ENCODE measurements at regions not wholly inside any gene's neighbourhood (a gene's known extent, or its start where the extent isn't known, plus 50 kb on each side); places are given as distances from the start of the nearest gene placed in this dataset.

GRCh38 chr1:99565606-99566289 is 80.2 kb upstream of the PALMD start:
- no peak overlapping the region for H3K4me3 ChIP-seq (ENCODE audit: extremely low read depth in 1 of 4, insufficient read depth in 2 of 4, low read depth in 3 of 4, low read length in 4 of 4)
- H3K23me2 ChIP-seq (ENCODE audit: low read depth, low read length): no peaks in the 10 kb centered on the region
- H3K4me2 ChIP-seq (ENCODE audit: insufficient read depth in 1 of 2, low read depth in 2 of 2, low read length in 2 of 2): no peak overlapping the region
- no peaks in the 10 kb centered on the region for H3K4me1 ChIP-seq (replicated peaks in 1 of 4; ENCODE audit: control insufficient read depth in 3 of 4, insufficient read depth in 4 of 4, low read length in 3 of 4)
- no peak overlapping the region for H2BK12ac ChIP-seq (ENCODE audit: low read depth, low read length)
- FAIRE-seq (no peak), DNase-seq (ENCODE audit: low read depth in 1 of 2, low spot score in 2 of 2) (no peak)
- no peak overlapping the region for H4K5ac ChIP-seq (ENCODE audit: insufficient read length, low read depth, low read length)
- no peak overlapping the region for H2BK5ac ChIP-seq (ENCODE audit: low read depth, low read length)
- no peaks in the 10 kb centered on the region for H3K79me2 ChIP-seq (ENCODE audit: control insufficient read depth in 1 of 2, insufficient read depth in 2 of 2, low read length in 2 of 2)
- no peak overlapping the region for H2AFZ ChIP-seq (ENCODE audit: low read length)
- no peak overlapping the region for H3K14ac ChIP-seq (ENCODE audit: insufficient read length)
- peaks cover 0 to under 1% (median 0%) of the 10 kb centered on the region in 4 experiments; a peak in 1 of 7 replicates for H3K27me3 ChIP-seq (replicated peaks in 1 of 4; ENCODE audit: control insufficient read depth in 3 of 4, extremely low read depth in 1 of 4, insufficient read depth in 3 of 4, low read length in 3 of 4)
- no peak overlapping the region for H2BK20ac ChIP-seq (ENCODE audit: low read length)
- H3K79me1 ChIP-seq (ENCODE audit: low read depth, low read length): no peaks in the 10 kb centered on the region
- H3K18ac ChIP-seq (ENCODE audit: extremely low read depth, low read length): no peak overlapping the region
- H4K8ac ChIP-seq (ENCODE audit: extremely low read depth, insufficient read depth, low read length): no peak overlapping the region
- H2BK120ac ChIP-seq (replicated peaks; ENCODE audit: low read depth, low read length): no peak overlapping the region
- no peak overlapping the region for H2AK5ac ChIP-seq (ENCODE audit: low read depth, low read length)
- H4K91ac ChIP-seq (replicated peaks; ENCODE audit: insufficient read length, low read length): no peak overlapping the region
- H3K27ac ChIP-seq (ENCODE audit: low read depth, low read length): no peak overlapping the region
- no peak overlapping the region for H3K23ac ChIP-seq (ENCODE audit: insufficient read length)
- H2BK15ac ChIP-seq (ENCODE audit: low read length): no peak overlapping the region
- H3K56ac ChIP-seq (replicated peaks; ENCODE audit: insufficient read length, low read depth, low read length): no peak overlapping the region
- WGBS, 2 experiments (ENCODE audit: extremely low coverage in 1 of 2, insufficient coverage in 1 of 2, insufficient read length in 1 of 2, insufficient replicate concordance in 2 of 2, low coverage in 1 of 2, low lambda C conversion rate in 2 of 2, missing lambda C conversion rate in 1 of 2): 89% methylated on average over 1 of the region's 1 CpG; no CpG with 5 or more reads in 1 of the 2 experiments
- H3K4ac ChIP-seq (replicated peaks; ENCODE audit: insufficient read length, low read depth, low read length): no peak overlapping the region
- no peaks in the 10 kb centered on the region for H4K20me1 ChIP-seq (replicated peaks in 1 of 2; ENCODE audit: control insufficient read depth in 1 of 2, insufficient read depth in 2 of 2, low read length in 2 of 2)
- CTCF ChIA-PET (ENCODE audit: partially characterized antibody): no interaction called here
- H3K9me3 ChIP-seq (ENCODE audit: insufficient read depth in 2 of 2, low read depth in 1 of 2, low read length in 1 of 2): no peaks in the 10 kb centered on the region
- no peak overlapping the region for H3K9ac ChIP-seq (replicated peaks in 1 of 4; ENCODE audit: extremely low read depth in 1 of 4, low read depth in 3 of 4, low read length in 3 of 4)
- POLR2A ChIA-PET (ENCODE audit: partially characterized antibody): no interaction called here
- no peaks in the 10 kb centered on the region for H3K36me3 ChIP-seq (ENCODE audit: control insufficient read depth in 2 of 4, insufficient read depth in 4 of 4, low read length in 3 of 4)
